ENCODE measurements at regions not wholly inside any gene's neighbourhood (a gene's known extent, or its start where the extent isn't known, plus 50 kb on each side); places are given as distances from the start of the nearest gene placed in this dataset.

DNA sequence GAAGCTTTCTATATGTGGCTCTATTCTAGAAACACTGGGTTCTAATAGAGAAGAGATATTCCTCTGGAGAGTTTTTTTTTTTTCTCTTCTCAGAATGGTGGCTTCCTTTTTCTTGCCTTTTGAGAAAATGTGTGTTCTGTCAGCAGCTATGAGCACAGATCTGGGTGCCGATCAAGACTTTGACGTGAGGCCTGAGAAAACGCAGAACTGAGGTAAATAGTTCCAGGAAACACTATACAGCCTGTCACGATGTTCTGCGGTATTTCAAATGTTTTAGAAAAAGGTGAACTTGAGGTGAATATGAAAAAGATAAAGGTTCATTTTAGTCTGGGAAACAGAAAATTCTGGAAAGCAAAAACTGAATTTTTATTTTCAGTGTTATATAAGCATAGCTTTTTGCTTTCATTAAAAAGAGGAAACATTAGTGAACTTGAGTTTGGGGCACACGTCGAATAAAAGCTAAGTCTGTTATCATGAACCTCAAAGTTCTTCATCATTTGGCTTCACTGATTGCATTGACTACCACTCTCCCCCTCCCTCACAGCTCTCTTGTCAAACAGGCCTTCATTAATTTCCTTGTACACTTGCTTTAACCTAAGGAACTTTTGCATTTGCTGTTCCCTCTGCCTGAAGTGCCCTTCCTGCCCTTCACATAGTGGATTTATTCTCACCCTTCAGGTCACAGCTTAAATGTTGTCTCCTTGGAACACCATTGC lies 265.1 kb downstream of the NFKBIZ start:
- no peak for TF ChIP-seq POLR2AphosphoS5 (IDR thresholded peaks at IDR 0.05)
- no peak for TF ChIP-seq POLR2A (IDR thresholded peaks at IDR 0.05)
- TF ChIP-seq, protein P1, sequence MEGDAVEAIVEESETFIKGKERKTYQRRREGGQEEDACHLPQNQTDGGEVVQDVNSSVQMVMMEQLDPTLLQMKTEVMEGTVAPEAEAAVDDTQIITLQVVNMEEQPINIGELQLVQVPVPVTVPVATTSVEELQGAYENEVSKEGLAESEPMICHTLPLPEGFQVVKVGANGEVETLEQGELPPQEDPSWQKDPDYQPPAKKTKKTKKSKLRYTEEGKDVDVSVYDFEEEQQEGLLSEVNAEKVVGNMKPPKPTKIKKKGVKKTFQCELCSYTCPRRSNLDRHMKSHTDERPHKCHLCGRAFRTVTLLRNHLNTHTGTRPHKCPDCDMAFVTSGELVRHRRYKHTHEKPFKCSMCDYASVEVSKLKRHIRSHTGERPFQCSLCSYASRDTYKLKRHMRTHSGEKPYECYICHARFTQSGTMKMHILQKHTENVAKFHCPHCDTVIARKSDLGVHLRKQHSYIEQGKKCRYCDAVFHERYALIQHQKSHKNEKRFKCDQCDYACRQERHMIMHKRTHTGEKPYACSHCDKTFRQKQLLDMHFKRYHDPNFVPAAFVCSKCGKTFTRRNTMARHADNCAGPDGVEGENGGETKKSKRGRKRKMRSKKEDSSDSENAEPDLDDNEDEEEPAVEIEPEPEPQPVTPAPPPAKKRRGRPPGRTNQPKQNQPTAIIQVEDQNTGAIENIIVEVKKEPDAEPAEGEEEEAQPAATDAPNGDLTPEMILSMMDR (IDR thresholded peaks at IDR 0.05), result no peak
- DNase-seq (ENCODE audit: low spot score), result no peak
- WGBS, result 66% methylated on average over 7 of the region's 7 CpGs
- Histone ChIP-seq H3K4me3 (no peak overlapping the region), H3K4me1 (replicated peaks) (no peaks in the 10 kb centered on the region), H3K27me3 (replicated peaks; ENCODE audit: insufficient read depth) (no peaks in the 10 kb centered on the region), H3K36me3 (no peaks in the 10 kb centered on the region), H3K27ac (no peak overlapping the region), H3K9me3 (no peaks in the 10 kb centered on the region)
- intact Hi-C loops (cut with DNase I), result no loop called here

DNA sequence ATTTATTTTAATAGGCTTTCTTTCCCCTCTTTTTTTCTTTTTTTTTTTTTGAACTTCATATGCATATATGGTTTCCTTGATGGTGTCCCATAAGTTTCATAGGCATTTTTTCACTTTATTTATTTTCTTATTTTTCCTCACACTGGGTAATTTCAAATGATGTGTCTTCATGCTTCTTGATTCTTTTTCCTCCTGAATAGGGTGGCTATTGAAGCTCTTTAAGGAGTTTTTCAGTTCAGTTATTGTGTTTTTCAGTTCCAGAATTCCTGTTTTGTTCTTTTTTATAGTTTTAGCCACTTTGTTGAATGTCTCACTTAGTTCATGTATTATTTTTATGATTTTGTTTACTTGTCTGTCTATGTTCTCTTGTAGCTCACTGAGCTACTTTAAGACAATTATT lies 273.2 kb downstream of the NFKBIZ start:
- H3K4me3 ChIP-seq, result no peak overlapping the region
- no peak for DNase-seq (ENCODE audit: low spot score)
- no peaks in the 10 kb centered on the region for H3K9me3 ChIP-seq
- no peaks in the 10 kb centered on the region for H3K36me3 ChIP-seq
- no peak overlapping the region for H3K27ac ChIP-seq
- intact Hi-C loops (cut with DNase I), result no loop called here
- no peaks in the 10 kb centered on the region for H3K27me3 ChIP-seq (replicated peaks; ENCODE audit: insufficient read depth)
- TF ChIP-seq POLR2AphosphoS5 (IDR thresholded peaks at IDR 0.05) (no peak), POLR2A (IDR thresholded peaks at IDR 0.05) (no peak)
- TF ChIP-seq, protein P1 (IDR thresholded peaks at IDR 0.05), result no peak
- no peaks in the 10 kb centered on the region for H3K4me1 ChIP-seq (replicated peaks)

DNA sequence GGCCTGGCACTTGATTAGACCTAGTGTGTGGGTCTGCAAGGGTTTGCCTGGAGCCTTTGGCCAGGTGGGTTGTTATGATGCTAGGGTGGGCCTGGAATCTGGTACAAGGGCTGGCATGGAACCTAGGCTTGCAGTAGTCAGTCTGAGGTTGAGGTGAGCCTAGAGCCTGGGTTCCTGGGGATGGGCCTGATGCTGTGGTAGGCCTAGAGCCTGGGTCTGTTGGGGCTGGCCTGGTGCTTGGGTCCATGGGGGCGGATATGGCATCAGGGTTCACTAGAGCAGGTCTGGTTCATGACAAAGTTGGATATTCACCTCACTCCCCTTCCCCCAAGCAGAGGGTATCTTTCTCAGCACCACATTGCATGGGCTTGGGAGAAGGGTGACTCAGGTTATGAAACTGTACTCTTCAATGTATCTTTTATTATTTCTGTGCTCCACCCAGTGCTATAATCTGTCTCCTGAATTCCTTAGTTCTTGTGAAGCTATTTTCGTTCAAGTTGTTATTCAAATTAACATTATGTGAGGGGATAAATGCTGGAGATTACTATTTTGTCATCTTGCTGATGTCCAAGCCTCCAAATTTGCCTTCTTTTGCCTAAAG lies 274.4 kb downstream of the NFKBIZ start:
- DNase-seq (ENCODE audit: low spot score), result no peak
- H3K4me3 ChIP-seq, result no peak overlapping the region
- H3K9me3 ChIP-seq, result no peaks in the 10 kb centered on the region
- TF ChIP-seq, protein P1 (IDR thresholded peaks at IDR 0.05), result no peak
- TF ChIP-seq POLR2A (IDR thresholded peaks at IDR 0.05) (no peak), POLR2AphosphoS5 (IDR thresholded peaks at IDR 0.05) (no peak)
- no peaks in the 10 kb centered on the region for H3K27me3 ChIP-seq (replicated peaks; ENCODE audit: insufficient read depth)
- H3K27ac ChIP-seq, result no peak overlapping the region
- no peaks in the 10 kb centered on the region for H3K4me1 ChIP-seq (replicated peaks)
- no peaks in the 10 kb centered on the region for H3K36me3 ChIP-seq
- WGBS, result 65% methylated on average over 2 of the region's 2 CpGs
- intact Hi-C loops (cut with DNase I), result no loop called here

DNA sequence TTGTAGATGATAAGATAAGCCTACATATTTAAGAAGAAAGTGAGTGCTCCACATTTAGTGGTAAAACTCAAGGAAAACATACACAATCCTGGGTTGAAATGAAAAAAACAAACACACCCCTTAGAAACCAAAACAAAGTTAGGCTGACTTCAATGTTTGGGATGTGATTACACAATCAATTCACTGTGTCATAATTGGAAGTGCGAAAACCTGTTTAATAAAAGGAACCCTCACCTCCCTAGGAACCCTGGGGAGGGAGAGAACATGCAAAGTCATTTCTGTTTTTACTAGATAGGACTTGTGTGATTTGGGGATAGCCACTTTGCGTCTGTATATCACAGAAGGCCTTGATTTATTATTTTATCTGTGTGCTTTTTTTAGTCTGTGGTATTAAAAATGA lies 275.0 kb downstream of the NFKBIZ start:
- no peaks in the 10 kb centered on the region for H3K4me1 ChIP-seq (replicated peaks)
- H3K9me3 ChIP-seq, result no peaks in the 10 kb centered on the region
- no peak overlapping the region for H3K27ac ChIP-seq
- no peaks in the 10 kb centered on the region for H3K27me3 ChIP-seq (replicated peaks; ENCODE audit: insufficient read depth)
- H3K36me3 ChIP-seq, result no peaks in the 10 kb centered on the region
- WGBS, result 69% methylated on average over 2 of the region's 2 CpGs
- H3K4me3 ChIP-seq, result no peak overlapping the region
- intact Hi-C loops (cut with DNase I), result no loop called here
- TF ChIP-seq, protein P1 (IDR thresholded peaks at IDR 0.05), result no peak
- TF ChIP-seq POLR2A (IDR thresholded peaks at IDR 0.05) (no peak), POLR2AphosphoS5 (IDR thresholded peaks at IDR 0.05) (no peak)
- no peak for DNase-seq (ENCODE audit: low spot score)

DNA sequence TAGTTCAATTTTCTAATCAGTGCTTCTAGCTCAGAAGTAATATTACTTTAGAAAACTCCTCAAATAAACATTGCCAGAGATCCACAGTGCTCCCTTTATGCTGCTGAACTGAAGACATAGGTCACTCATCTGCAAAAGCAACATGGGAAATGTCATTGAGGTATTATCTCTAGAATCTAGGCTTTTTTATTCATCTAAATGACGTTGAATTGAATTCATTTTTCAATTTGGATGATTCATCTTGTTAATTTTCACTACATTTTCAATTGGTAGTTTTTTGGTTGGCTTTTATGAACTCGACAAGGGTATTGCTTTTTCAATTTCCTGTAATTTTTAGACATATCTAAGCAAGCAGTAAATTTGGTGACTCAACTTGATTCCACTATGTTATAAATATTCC lies 275.4 kb downstream of the NFKBIZ start:
- no peaks in the 10 kb centered on the region for H3K36me3 ChIP-seq
- H3K9me3 ChIP-seq, result no peaks in the 10 kb centered on the region
- H3K27ac ChIP-seq, result no peak overlapping the region
- DNase-seq (ENCODE audit: low spot score), result no peak
- 72% methylated on average over 2 of the region's 2 CpGs for WGBS
- no peaks in the 10 kb centered on the region for H3K4me1 ChIP-seq (replicated peaks)
- TF ChIP-seq, protein P1 (IDR thresholded peaks at IDR 0.05), result no peak
- TF ChIP-seq POLR2A (IDR thresholded peaks at IDR 0.05) (no peak), POLR2AphosphoS5 (IDR thresholded peaks at IDR 0.05) (no peak)
- intact Hi-C loops (cut with DNase I), result no loop called here
- no peak overlapping the region for H3K4me3 ChIP-seq
- H3K27me3 ChIP-seq (replicated peaks; ENCODE audit: insufficient read depth), result no peaks in the 10 kb centered on the region
